COLO829 (cell line): ENCODE measurements at regions not wholly inside any gene's neighbourhood (a gene's known extent, or its start where the extent isn't known, plus 50 kb on each side); places are given as distances from the start of the nearest gene placed in this dataset.
"Not testable (repeated sequence)": the region's sequence is repeated elsewhere in the genome, so short reads cannot be mapped to it uniquely, and the experiment has no call there.

Source experiments
- DNase-seq: peaks from one replicate; pipeline ENCODE4 v3.0.0; 2012; ENCODE audit warnings: low spot score

DNA sequence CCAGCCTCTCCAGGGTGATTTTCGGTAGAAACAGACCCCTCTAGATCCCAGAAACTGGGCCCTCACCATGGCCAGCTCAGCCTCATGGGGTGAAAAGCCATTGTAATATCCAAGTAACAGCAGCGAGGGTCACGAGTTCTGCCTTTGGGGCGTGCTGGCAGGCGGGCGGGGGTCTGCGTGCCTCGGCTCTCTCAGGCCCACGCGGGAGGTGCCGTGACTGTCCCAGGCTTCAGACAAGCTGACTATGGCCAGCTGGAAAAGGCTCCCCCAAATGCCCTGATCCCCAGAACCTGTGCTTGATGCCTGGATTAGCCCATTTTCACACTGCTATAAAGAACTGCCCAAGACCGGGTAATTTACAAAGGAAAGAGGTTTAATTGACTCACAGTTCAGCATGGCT is 160.2 kb downstream of the LAT start:
- not testable (repeated sequence) for DNase-seq

DNA sequence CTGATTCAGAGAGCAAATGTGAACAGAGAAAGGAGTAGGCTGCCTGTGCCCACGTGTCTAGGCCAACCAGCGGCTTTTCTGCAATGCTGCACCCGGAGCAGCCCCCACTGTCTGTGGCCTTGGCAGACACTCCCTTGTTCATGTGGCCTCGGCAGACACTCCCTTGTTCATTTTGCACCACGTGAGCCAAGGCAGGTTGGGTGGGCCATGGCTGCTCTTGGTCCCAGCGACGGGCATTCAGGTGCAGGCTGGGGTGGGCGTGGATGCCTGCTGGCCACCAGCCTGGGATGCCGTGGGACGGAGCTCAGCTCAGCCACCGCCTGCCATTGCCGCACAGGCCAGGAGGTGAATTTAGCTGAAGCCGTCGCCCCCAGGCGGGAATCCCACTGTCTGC is 159.8 kb downstream of the LAT start:
- DNase-seq, result not testable (repeated sequence)

DNA sequence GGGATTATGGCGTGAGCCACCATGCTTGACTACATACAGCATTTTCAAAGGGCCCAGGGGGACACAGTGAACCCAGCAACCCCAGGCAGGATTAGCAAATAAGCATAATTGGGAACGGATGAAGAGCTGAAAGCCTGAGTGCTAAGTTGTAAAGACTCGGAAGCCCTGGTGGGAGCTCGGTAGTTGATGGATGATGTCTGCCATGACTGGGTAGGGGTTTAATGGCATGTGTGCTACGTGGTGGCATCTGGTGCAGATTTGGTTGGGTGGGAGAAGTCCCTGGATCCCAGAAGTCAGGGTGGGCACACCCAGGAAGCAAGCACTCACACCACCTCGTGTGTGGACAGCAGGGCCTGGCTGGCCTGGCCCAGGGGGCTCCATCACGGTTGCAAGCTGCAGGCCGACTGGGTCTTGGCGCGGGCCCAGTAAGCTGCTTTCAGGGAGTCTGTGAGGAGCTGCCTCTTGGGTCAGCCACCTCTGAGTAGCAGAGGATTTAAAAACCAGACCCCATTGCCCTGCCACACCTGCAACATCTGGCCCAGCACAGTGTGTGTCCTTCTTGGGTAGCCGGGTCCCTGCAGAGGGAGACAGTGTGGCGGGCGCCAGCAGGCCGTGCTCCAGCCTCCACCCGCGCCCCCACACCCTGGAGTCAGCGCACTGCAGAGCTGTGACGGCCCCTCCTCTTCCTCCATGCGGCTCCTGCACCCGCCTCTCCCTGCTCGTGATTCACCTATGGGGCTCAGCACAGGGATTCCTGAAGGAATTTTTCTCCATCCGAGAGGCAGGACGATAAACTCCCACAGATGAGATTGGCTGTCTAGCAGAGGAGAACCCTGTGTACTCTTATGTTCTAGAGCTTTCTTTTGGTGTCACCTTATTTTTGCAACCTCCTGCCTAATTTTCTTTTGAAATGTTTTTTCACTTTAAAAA is 159.2 kb downstream of the LAT start:
- DNase-seq, result not testable (repeated sequence)

DNA sequence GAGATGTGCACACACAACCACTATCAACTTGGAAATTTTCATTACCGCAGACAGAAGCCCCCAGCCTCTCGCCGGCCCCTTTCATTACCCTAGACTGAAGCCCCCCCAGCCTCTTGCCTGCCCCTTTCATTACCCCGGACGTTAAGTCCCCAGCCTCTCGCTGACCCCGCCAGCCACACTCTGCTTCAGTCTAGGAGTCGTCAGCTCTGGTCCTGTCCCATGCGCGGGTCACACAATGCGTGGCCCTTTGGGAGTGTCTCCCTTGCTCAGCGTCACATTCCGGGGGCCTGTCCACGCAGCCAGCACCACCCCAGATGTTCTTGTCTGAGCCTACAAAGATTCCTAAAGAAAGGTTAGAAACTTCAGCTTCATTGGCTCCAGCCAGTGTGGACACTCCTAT is 157.7 kb downstream of the LAT start:
- DNase-seq, result not testable (repeated sequence)

DNA sequence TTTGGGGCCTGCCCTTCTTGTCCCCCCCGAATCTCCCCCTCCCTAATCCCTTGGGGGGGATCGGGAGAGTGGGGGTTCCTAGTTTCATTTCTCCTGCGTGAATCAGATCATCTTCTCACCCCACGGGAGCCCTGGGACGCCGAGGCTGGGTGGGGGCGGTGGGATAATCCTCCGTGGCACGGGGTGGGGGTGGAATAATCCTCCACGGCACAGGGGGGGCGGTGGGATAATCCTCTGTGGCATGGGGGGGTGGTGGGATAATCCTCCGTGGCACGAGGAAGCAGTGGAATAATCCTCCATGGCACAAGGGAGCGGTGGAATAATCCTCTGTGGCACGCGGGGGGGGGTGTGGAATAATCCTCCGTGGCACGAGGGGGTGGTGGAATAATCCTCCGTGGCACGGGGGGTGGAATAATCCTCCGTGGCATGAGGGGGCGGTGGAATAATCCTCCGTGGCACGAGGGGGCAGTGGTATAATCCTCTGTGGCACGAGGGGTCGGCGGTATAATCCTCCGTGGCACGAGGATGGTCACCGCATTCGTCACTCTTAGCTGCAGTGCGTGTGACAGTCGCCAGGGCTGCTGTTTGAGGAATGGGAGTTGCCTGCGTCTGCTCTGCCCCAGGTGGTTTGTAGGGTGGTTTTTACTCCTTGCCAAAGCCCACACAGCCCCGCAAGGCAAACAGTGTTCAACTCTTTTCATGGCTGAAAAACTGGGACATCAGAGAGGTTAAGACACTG is 156.9 kb downstream of the LAT start:
- no peak for DNase-seq

DNA sequence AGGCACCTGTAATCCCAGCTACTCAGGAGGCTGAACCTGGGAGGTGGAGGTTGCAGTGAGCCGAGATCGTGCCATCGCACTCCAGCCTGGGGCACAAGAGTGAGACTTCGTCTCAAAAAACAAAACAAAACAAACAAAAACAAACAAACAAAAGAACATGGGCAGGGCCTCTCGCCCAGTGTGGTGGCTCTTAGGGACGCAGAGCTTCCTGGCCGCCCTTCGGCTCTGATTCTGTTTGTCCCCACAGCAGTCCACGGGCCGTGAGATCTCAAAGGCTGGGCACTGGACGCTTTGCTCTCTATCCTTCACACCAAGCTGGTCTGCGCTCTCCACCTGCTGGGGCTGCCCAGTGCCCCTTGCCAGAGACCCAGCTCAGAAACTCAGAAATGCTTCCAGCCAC is 156.3 kb downstream of the LAT start:
- DNase-seq, result not testable (repeated sequence)

DNA sequence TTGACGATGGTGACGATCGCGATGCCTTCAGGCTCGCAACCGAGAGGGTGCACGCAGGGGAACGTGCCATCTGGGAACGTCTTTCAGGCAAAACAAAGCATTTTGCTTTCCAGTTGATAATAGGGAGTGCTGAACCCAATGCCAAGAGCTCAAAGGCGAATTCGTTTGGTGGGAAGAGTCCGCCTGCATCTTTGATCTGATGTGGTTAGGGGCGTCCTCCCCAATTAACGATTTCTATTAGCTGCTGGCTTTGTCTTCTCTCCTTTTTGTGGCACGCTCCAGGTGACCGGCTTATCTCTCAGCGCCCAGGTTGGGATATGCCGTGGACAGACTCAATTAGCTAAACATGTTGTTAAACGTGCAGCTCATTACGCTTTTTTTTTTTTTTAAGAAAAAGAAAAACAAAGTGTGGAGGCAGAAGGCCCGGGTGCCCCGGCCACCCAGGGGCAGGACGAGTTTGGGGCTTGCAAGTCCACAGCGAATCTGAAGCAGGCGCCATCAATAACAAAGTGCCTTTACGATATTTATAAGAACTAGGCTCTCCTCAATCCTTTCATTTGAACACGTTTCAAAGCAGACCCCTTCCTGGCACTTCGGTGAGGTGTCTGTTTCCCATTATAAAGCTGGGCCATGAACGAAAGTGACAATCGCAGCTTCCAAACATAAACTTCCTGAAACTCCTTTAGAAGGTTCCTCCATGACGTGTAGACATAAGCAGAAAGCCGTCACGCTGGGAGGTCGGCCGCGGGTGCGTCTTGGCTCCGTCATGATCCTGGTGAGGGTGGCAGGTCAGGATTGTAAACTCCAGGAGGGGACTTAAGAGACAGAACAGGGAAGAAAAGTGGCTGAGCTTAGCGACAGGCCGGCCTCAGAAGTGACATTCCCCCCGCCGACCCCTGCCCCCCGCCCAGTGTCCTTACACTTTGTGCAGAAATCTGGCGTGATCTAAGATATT is 155.3 kb downstream of the LAT start:
- DNase-seq, result not testable (repeated sequence)

DNA sequence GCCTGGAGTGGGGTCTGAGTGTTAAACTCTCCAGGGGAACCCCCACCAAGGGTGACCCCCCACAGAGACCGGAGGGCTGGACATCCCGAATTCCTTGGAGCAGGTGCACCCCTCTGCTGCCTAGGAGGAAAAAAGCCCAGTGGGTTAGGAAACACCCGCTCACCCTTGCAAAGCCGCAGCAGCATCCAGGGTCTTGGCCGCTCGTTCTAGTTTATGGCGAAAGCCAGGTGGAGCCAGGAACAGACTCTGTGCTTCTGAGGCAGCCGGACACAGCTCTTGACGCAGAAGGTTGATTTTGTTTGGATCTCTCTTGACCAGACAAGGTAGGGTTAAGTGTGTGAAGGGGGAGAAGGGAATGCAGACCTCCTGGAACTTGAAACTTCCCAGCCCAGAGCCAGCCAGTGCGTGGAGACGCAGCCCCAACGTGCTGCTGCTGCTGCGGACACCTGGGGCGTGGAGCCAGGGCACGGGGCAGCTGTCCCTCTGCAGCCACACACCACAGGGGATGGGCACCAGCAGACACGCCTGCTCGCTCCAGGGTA is 154.5 kb downstream of the LAT start:
- DNase-seq, result no peak

DNA sequence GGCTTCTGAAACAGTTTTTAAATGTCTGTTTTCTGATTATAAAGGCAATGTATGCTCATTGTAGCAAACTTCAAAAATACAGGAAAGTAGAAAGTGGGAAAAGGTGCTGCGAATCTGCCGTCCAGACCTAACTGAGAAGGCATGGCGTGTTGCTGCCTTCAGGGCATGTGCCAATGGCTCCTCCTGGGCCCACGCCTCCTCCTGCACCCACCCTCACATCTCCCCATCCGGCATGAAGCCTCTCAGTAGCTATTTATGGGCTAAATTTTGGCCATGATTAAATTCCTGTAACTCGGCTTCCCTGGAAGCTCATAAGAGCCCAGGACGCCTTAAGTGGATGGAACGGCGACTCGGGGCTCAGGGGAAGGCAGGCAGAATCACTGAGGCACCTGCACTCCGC is 153.8 kb downstream of the LAT start:
- not testable (repeated sequence) for DNase-seq

DNA sequence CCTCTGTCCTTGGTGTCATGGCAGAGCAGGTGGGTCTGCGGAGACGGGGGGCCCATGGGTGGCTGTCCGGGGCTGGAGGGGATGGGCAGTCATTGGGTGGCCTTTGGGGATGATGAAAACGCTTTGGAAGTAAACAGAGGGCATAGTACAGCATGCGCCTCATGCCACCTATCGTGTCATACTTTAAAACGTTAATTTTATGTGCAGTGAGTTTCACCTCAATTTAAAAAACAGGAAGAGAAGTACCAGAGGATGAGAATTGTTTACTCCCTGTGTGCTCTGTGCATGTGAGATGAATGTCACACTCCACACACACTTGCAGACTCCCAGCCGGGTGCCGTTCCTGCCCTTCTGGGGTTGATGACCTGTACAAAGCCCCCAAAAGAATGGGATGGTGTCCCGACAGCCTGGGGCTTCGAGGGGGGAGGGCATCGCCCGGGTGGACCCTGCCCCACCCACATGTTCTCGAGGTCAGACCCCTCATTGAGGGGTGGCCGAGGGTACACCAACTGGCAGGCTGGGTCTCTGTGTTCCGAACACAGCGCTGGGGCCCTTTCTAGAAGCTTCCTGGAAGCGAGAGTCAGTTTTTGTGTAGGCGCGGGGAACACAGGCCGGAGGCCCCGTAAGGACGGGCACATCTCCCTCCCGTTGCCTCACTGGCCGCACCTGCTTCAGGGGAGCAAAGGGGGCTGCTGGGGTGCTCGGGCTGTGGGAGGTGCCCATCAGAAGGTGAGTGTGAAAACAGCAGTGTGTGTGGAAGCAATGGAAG is 153.2 kb downstream of the LAT start:
- not testable (repeated sequence) for DNase-seq

DNA sequence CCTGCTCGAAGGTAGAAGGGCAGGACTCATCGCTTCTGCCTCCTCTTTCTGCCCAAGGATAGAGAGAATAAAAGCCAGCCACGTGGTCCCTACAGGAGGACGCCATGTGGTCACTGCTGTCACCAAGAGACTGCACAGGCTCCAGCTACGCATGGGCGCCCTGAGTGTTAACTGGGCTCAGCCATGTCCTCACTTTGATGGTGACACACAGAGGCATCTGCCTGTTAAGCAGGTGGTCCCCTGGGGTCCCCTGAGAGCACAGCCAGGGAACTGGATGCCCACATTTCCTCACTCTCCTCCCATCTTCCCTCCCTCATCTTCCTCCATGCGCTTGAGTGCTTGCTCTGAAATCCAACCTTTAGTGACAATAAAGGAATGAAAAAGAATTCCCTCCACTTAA is 152.6 kb downstream of the LAT start:
- DNase-seq, result not testable (repeated sequence)

DNA sequence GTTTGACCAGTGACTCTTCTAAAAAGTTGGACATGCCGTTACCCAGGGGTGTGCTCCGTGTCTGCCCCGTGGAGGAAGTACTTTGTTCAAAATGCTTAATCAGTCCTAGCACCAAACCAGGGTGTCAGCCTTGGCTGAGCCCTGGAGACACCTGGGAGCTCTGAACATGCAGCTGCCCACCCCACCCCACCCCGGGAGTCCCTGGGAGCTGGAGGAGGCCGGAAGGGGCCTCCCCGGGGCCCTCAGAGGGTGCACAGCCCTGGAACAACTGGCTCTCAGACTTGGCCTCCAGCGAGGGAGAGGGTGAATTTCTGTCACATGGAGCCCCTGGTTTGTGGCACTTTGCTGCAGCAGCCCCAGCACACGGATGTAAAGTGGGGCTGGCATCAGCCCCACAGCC is 152.1 kb downstream of the LAT start:
- not testable (repeated sequence) for DNase-seq

DNA sequence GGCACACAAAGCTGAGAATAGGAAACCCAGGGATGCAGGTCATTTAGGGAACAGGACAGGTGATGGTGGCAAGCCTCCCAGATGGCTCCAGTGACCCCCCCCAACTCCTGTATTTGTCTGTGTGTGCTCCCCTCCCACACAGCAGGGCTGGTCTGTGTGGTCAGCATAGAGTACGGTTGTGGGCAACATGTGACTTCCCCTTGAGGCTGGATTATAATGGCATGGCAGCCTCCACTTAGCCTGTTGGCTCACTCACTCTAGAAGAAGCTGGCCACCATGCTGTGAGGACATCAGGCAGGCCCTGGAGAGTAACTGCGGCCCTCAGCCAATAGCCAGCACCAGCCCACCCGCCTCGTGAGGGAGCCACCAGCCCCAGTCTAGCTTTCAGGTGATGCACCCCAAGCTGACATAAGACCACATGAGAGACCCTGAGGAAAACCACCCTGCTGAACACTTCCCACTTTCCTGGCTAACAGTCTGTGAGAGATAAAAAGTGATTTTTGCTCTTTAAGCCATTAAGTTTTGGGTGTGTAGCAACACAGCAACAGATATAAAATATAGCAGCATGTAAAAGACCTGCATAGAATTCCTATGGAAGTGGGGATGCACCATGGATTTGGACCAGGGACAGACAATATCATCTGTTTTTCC is 151.3 kb downstream of the LAT start:
- DNase-seq, result not testable (repeated sequence)

DNA sequence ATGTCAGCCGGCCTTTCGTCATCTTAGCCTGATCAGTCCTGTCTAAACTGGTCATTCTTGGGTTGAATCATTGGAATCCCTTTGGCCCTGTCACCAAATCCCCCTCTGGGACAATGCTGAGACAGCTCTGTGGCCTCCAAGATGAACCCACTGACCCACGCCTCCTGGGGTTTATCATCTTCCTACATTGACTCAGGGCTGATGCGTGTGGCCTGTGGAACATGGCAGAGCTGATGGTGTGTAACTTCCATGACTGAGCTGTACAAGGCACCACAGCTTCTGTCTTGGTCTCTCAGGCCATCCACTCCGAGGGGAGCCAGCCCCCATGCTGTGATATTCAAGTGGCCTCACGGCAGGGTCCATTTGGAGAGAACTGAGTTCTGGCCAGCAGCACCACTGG is 150.2 kb downstream of the LAT start:
- DNase-seq, result not testable (repeated sequence)

DNA sequence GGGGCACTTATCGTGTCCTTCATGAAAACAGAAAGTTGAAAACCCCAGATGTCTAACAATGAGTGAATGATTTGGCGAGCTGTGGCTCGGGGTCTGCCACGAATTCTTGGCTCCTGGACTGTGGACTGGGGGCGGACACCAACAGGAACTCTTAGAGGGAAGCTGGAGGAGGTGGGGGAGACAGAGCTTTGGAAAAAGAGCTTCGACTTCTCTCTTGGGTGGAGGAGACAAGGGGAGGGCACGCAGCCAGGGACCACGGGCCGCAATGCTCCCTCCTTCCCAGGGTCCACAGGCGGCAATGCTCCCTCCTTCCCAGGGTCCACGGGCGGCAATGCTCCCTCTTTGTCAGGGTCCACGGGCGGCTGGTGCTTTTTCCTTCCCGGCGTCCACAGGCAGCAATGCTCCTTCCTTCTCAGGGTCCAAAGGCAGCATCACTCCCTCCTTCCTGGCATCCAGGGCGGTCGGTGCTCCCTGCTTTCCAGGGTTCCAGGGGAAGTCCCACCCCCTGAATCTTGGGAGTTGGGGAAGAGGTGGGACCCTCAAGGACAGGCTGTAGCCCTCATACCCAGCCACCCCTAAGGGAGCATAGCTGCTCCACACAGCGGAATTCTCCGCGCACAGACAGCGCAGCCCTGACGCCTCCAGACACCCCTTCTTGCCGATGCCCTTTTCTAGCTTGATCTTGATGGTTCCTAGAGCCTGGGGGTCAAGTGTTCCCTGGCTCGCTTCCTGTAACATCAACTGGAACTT is 149.0 kb downstream of the LAT start:
- DNase-seq, result not testable (repeated sequence)

DNA sequence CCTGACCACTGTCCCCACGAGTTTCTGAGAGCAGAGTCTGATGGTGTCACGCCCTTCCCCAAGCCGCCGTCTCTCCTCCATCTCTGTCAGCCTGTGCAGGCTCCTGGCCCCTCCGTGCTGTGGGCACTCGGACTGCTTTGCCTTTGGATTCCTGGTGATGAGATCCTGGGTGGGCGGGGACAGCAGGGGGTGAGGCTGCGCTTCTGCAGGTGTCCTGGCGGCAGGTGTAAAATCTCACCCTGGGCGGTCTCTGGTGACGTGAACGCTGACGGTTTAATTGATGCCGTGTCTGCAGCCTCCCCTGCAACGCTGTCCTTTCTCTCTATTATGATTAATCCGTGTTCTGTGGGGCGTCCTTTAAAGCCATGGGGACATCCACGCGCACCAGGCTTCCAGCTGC is 148.0 kb downstream of the LAT start:
- not testable (repeated sequence) for DNase-seq

DNA sequence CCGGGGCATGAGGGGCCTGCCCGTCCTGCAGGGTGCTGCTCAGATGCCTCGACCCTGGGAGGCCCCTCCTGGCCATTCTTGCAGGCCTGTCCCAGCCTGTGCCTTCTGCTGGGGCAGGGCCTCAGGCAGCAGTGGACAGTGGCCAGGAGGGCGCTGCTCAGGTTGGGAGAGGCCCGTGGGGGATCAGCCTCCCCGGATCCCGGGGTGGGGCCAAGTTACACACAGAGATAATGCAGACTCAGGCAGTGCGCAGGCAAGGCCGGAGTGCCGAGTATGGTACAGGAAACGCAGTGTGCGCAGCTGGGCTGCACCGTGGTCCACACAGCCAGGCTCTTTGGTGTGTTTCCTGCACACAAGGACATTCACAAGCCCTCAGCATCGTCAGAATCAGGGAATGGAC is 147.6 kb downstream of the LAT start:
- DNase-seq, result not testable (repeated sequence)

DNA sequence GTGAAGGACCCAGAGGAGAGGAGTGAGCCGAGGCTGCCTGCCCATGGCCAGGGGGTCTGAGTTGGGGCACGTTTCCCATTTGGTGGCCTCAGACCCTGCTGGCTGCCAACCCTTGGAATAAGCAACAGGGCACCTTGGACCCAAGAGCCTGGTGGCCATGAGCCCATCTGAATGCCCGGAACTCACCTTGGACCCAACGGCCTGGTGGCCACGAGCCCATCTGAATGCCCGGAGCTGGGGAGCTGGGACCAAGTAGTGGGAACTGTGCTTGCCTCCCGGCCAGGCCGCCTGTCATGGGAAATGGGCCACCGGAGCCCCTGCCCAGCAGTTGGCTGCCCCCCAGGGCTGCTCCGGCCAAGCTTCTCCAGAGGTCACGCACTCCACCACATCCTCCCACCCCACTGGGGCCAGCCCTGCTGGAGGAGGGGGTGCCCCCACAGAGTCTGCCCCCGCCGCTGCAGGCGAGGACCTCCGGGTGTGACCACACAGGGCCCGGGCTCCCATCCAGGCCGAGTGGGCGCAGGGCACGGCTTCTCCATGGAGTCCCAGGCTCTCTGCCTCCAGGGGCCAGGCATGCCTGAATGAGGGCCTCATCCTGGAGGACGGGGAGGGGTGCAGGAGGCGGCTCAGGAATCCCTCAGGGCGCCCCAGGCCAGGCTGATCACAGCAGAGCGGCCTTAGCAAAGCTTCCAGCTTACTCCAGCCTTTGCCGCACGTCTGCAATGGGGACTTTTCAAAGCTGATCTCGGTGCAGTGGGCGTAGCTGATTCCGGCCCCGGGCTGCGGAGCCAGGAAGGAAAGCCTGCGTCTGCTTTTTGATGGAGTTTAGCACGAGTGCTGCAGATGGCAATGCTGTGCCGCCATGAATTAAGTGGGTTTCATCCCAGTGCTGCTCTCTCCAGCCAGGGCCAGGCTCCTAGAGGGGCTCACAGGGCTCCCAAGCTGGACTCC is 146.3 kb downstream of the LAT start:
- DNase-seq, result not testable (repeated sequence)
